Activated gamma-delta T cell treated with Interleukin-2 at 50 U/mL for 16 hours (primary cell): ENCODE measurements at regions not wholly inside any gene's neighbourhood (a gene's known extent, or its start where the extent isn't known, plus 50 kb on each side); places are given as distances from the start of the nearest gene placed in this dataset.

Source experiments
- DNase-seq: peaks from one replicate; pipeline ENCODE4 v3.0.0-alpha.2; 2020

DNA sequence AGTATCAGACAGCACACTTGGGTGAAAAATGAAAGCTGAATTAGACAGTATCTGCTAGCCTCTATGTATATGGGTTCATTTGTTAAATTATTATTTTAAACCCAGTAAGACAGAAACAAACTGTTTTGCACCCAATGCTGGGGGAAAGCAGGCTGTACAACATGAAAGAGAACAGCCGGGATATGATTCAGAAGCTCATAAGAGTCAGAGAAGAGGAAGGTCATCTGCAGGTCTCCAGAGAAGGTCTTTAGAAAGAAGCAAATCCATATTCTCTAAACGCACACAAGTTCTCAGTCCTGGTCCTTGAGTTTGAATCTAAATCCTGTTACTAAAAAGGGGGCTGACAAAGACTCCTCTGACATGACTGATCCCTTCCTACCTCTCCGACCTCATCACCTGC, 155.1 kb downstream of the SIPA1L2 start:
- DNase-seq: no peak

DNA sequence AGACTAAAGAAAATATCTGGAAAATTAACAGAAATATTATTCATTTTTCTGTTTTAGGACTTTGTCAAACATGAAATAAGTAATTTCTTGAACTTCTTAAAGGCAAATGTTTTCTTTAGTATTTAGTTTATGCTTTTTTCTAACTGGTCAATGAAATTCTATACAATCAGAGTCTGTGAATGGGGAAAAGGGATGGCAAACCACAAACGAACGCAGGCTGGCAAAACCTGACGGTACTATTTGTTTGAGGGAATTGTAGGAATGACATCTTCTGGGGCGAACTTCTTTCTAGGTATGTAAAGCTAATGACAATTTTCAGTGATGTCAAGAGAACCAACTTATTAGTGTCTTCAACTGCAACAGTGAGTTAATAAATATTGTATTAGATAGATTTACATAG, 156.0 kb downstream of the SIPA1L2 start:
- no peak for DNase-seq

DNA sequence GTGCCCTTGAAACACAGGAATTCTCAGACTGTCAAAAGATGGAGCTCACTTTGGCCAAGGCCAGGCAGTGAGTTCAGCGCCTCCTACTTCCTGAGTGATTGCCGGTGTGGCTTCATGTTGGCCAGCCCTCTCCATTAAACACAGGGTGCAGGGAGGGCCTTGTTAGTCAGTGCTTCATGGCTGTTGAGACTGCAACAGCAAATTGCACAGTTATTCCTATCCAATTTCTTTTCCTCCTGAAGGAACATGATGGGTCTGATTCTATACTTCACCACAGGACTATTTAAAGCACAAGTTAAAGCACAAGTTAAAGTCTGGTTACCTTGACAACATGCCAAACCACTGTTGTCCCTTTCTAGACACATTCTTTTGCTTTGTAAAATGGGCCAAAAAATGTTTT, 156.6 kb downstream of the SIPA1L2 start:
- no peak for DNase-seq

DNA sequence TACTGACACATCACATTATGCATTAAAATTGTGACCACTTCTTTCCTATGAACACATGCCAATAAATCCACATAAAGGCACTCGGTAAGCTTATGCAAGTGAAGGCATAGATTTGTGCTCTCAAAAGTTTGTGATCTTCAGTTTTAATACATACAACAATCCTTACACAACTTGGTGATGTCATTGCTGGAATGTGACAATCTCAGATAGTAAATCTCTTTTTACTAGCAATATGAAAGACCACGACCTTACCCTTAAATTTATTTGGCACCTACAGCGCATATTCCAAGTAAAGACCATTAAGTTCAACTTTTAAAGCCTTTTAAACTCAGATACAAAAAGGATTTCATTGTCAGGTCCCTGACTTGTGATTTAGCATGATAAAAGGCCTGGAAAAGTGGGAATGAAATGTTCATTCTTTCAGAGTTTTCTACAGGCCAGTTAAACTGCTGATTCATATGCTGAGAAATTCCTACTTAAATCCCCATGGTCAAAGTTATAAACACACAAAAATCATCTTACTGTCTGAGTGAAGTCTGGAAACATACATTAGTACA, 157.4 kb downstream of the SIPA1L2 start:
- no peak for DNase-seq

DNA sequence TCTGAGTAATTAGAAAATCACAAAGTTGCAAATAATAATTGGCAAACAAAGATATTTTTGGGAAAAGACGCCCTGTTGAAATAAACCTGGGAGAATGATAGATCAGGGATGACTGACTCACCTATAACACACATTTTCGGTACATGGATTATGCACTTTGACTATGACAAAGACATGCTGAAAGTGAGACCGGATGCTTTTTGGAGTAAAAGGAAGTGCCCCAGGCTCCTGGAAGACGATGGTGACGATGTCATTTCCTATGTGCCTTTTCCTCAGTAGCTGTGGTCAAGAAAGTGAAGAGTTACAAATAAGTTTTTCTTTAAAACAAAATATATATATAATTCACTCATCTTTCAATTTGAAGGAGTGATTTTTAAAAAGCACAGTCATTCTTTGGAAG, 158.7 kb downstream of the SIPA1L2 start:
- no peak for DNase-seq

DNA sequence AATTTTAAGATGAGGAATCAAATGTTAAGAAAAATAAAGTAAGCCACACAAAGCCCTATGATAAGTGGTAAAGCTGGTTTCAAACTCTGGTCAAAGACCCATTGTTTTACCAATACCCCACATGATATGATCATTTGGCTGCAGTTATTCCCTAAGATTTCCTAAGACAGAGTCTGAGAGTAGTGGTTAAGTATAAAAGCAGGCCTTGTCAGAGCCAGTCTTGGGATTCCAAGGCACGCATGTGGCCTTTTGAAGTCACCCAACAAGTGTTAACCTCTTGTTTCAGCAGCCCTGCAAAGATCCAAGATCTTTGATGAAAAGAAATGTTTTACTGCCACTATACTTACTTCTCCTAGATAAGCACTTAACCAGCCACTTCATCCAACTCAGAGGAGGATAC, 159.2 kb downstream of the SIPA1L2 start:
- no peak for DNase-seq

DNA sequence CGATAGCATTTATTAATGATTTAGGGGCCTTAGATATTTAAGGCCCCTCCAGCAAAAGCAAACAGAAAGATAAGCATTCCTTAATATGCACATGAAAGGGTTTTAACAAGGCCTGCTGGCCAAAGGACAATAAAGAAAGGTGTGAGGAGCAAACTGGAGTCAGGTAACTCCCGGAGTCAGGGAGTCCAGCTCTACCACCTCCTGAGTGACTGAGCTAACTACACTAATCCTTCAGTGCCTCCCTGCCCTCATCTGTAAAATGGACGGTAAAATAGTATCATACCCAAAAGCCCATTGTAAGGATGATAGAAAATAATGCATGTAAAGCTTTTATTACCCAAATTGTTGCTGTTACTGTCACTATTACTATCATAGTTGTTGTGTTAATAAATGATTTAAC, 161.7 kb downstream of the SIPA1L2 start:
- DNase-seq: no peak

DNA sequence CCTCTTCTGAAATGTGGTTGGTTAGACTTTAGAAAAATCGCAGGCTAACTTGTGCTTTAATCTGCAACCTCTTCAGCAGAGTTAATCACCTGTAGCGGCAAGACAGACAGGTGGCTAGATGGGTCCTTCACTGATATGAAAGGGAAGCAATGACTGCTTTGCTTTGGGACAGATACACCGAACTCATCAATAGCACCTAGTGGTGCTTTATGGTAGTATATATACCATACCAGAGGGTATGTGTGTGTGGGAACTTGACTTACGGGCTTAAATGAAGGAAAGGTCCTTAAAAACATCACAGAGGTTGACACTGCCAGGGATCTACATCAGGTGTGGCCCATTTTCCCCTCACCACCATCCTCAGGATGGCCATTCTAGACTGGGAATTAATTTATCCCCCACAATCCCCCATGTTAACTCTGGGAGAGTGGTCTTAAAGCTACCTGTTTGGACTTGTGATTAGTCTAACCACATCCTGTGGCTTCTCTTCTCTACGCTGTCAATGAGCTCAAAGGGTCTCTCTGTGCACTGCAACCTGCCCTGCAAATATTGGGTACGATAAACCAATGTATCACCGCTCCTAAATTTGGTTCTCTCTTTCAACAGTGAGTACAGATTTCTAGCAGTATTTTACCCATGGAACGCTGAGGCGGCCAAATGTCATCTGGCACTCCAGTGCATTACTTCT, 162.7 kb downstream of the SIPA1L2 start:
- no peak for DNase-seq

DNA sequence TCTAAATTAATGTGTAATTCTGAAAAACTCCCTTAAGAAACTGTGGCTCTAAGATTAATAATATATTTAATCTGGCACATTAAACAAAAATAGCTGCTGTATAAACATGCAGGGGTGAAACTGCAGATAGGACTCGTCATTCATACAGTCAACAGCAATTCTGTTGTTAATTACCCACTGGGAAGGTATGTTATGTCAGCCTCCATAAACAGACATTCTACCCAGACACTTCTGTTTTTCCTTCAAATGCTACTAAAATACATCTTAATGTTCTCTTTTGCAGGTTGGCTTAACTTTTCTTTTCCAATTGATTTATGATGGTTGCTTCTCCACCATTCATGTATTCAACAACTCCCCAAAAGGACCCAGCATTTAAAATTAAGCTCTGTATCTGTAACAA, 165.6 kb downstream of the SIPA1L2 start:
- no peak for DNase-seq

DNA sequence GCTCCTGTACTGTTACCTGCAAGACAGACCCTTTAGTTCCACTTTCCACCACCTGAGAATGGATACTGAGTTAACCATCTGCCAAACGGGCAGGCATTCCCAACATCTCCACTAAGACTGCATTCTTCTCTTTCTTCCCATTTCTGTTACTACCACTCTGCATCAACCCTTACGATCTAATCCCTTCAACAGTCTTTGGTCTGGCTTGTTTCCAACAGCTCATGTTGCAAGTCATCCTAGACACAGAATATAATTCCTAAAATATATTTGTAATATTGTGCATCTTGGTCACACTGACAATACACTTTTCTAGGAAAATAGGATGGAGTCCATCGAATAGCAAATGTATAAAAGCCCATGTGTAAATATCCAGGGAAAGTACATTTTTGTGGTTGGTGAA, 166.7 kb downstream of the SIPA1L2 start:
- no peak for DNase-seq

DNA sequence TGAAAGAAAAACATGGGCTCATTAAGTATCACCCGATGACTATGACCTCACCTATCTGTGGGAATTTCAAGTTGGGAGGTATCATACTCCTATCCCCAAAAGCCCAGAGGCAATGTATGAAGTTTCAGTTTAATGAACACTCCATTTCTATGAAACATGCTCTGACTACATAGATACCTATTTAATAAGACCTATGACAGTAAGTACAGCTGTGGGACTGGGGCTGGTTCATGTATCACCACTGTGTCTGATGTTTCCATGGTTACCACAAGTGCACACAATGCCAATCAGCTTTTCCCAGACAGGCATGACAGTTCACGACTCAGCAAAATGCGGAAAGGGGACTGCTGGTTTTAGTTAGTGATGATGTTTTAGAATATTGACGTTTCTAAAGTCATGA, 167.7 kb downstream of the SIPA1L2 start:
- no peak for DNase-seq

DNA sequence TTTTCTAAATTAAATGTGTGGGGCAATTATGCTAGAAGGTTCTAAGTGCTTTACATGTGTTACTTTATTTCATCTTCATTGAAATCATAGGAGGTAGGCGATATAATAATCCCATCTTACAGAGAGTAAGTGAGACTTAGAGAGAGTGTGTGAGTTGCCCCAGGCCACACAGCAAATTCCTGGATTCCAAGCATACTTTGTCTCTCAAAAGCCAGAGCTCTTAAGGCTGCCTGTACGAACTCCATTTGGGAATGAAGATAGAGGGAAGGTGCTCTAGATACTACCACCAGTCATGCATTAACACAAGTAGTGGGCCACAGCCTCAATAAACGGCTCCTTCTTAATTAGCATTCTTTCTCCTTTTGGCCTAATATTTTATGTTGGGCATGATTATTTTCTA, 170.1 kb downstream of the SIPA1L2 start:
- no peak for DNase-seq

DNA sequence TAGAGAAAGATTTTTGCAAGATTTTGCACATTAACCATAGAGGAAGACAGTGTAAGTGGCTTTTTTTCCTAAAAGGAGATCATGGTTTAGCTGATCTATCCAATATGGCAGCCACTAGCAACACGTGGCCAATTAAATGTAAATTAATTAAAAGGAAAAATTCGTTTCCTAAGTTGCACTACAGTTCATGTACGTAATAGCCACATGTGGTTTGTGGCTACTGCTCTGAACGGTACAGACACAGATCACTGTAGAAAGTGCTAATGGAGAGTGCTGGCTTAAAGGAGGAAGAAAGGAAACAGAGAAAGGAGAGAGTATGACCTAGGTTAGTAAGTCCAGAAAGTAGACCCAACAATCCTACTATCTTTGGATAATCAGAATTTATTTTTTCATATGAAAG, 170.8 kb downstream of the SIPA1L2 start:
- DNase-seq: no peak

DNA sequence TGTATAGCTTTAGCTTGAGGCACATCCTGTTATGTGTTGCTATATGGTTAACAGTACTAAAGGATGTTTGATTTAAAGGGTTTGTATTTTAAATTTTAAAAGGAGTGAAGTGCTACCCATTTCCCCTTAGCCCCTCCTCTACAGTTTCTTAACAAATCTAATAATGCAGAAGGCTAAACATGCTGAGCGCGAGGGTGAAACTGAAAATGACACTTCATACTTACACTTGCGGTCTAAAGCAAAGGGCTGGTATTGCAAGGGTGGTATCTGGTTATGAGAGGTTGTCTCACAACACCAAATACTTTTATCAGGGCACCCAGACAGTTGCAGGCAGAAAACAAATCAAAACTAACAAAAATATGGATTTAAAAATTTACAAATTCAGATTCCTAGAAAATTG, 172.3 kb downstream of the SIPA1L2 start:
- peak; percentile 24 for DNase-seq

DNA sequence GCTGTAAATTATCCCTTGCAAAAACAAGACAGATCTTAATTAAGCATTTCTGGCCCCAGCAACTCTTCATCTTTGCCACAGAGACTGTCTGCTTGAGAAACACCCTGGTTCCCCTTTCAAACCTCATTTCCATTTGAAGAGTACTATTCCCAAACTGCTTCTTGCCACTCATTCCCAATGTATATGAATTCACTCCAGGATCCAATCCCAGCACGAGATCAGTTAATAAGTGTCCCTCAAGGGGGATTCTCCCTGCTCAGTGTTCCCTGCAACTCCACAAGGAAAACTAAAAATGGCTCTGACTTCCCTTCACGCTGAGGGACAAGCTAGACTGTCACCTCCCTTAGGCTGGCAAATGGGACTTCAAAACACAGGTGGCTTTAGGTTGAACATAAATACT, 173.2 kb downstream of the SIPA1L2 start:
- DNase-seq: no peak

DNA sequence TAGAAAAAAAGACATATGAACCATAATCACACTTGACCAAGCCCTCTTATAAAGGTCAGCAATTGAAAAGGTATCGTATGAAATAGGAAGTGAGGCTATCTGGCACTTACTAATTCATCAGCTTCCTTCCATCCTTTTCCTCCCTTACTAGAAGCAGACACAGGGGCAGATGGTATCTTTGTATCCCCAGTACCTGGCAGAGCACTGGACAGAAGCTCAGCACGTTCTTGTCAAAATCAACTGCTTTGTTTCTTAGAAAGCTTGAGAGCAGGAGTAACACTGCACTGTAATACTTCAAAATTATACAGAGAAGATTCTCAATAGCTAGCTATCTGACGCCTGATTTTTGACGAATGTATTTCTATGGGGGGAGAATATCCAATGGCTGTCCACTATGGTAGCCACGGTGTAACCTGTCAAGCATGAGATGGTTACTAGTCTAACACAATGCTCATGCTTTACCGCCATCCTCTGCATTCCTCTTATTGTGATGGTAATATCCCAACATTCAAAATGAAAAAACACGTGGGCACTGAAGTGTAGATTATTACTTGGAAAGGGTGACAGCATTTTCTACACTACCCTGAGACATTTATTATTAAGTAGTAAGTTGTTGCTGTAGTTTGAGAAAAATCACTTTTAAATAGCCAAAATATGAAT, 175.6 kb downstream of the SIPA1L2 start:
- no peak for DNase-seq

DNA sequence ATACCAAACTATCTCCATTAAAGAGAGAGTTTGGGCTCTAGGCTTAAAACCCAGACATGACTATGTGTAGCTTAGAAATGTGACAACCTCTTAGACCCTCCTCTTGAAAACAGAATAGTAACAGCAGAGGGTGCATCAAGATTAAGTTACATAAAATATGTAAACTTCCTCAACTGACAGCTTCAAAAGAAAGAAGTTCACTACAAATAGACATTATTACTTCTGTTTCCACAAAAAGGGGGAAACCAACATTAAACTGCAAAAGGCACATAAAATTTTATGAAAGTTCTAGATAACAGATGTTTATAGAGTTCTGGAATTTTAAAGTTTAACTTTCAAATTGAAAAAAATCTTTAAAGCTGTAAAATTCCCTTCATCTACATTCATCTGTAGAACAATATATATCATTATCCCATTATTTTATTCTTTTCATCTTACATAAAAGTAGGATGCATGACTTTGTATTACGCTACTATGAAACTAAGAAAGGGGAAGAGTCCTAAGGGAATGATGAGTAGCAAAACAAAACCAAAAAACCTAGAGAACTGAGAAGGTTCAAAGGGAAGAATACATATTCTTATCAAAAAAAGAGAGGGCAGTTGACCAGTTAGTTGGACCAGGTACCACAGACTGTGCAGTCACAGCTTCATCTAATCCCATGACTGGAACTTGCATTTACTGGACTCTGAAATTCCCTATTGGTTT, 177.0 kb downstream of the SIPA1L2 start:
- DNase-seq: no peak

DNA sequence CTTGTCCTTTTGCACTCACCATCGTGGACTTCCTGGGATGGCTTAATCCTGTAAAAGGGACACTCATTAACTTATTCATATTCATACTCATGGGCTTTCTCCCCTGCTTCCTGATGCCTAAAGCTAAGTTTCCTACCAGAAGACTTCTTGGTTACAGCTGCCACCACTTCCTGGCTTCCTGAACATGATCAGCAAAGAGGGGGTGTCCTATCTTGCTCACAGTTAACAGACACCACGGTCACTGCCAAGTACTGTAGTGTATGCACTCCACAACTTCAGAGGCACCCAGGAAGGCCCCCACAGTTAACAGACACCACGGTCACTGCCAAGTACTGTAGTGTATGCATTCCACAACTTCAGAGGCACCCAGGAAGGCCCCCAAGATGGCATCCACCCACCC, 177.8 kb downstream of the SIPA1L2 start:
- DNase-seq: no peak

DNA sequence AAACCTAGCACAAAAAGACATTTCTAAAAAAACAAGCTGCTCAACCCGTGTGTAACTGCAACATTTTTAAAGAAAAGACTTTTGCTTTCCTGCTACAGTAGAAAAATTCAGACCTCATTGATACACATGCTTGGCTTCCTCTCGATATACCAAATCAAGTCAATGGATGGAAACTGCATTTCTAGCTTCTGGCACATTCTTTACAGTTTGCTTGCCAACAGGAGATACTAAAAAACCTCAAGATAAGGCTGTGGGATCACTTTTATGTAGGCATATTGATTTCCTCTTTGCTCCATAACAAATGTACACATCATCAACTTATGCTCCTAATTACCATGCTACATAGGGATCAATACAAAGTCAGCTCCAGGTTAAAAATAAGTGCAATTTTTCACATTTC, 178.4 kb downstream of the SIPA1L2 start:
- no peak for DNase-seq

DNA sequence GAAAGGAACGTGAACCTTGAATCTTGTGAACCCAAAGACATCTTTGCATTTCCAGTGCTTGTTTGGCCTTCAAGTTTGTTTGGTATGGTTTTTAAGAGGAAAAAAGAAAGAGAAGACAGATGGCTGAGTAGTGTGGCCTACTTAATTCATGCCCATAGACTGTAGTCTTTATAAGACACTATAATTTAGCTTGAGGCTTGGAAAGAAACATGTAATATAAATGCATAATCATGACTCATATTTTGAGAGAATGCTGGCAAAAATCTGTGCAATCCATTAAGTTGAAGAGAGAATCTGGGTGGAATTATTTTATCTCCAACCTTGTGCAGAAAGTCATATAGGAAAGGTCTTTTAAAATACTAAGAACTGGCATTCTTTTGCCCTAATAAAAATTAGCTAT, 179.3 kb downstream of the SIPA1L2 start:
- no peak for DNase-seq

DNA sequence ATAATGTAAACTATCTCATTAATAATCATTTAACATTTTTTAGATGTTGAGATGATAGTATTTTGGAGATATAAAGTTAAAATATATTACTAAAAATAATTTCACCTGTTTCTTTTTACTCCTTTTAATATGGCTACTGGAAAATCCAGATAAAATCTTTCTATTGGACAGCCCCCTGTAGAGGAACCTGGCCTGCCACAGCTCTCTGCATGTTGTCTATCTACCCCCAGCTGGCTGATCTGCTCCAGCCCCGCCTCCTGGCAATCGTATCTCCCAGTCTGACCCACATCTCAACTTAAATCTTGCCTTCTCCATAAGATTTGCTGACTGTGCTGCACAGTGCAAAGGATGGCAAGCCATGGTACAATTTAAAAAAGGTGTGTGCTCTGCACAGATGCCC, 182.8 kb downstream of the SIPA1L2 start:
- DNase-seq: no peak

DNA sequence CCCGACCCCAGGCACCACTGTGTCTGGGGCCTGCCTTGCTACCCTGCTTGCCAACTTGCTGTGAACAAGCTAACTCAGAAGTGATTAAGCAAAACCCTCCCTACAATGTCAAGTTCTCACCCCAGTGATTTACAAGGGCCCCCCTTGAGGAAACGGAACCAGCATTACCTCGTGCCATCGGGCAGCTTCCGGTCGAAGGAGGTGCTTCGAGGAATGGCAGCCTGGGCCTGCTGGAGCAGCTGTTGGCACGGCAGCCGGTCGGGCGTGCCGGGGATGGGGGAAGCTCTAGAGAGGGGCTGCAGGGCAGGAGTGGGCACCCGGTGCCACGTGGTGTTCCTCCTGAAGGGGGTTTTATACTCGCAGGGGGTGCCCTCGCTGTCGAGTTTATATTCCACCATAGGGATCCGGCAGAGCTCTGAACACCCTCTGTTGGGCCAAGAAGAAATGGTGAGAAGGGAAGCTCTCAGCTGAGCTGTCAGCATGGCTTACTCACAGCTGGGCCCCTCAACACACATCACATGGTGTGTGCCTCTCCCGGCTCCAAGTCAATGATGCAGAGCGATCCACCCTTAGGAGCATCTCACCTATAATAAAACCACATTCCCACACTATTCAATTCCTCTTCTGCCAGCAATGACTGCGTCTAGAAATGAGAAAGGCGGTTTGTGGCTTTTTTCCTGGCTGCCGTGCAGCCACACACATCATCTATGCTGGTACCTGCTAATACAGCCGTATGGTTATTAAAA, 184.4 kb downstream of the SIPA1L2 start:
- DNase-seq: no peak

DNA sequence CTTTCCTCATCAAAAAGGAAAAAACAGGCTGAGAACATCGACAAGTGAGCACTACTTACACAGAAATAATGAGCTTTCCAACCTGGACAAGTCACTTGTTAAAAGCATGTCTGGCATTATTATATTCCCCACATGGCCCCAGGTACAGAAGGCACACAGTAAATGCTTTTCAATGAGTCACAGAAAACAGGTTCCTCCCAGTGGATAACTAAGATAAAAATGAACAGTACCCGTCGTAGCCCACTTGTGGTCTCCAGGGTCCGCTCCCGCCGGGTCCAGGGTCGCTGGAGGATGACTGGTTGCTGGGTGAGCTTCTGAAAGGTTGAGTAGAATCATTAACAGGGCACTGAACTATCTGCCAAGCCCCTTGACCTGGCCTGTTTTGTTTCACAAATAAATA, 186.6 kb downstream of the SIPA1L2 start:
- no peak for DNase-seq

DNA sequence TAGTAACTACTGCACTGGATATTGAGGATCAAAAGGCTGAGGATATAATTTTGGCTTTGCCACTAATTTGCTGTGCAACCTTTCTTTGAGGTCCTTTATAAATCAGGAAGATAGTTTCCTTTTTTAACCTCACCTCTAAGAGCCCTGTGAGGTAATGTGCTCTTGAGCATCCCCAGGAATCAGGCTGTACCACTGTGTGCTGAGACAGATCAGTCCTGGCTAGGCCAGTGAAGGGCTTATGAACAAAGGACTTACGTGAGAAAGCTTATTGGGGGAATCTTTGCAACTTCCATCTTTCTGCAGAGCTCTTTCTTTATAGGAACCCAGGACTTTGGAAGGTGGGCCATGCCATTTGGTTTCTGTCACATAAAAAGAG, 188.9 kb downstream of the SIPA1L2 start:
- DNase-seq: no peak
